Left lung (tissue), 4 donors: ENCODE measurements at regions not wholly inside any gene's neighbourhood (a gene's known extent, or its start where the extent isn't known, plus 50 kb on each side); places are given as distances from the start of the nearest gene placed in this dataset.
"Not testable (repeated sequence)": the region's sequence is repeated elsewhere in the genome, so short reads cannot be mapped to it uniquely, and the experiment has no call there.

ENCODE experiments used
- ATAC-seq: fragments of 200-7000 bp; cut with Tn5 transposase; one replicate; pipeline ENCODE4 v1.9.1; 2020; ENCODE audit warnings: moderate library complexity
- DNase-seq, 4 donors: peaks; one replicate each; pipeline ENCODE4 v3.0.0-alpha.2; 2013 to 2020
- H3K27ac ChIP-seq, 2 donors: fragments of 200-600 bp; sonication (generic) in 1 of 2; one replicate each; pipeline versions ENCODE4 v1.5.0 to v1.8.0; 2020 to 2021
- H3K27me3 ChIP-seq, 2 donors: fragments of 200-600 bp; sonication (generic) in 1 of 2; one replicate each; pipeline versions ENCODE4 v1.5.0 to v1.8.0; 2020 to 2021
- H3K36me3 ChIP-seq, 2 donors: fragments of 200-600 bp; sonication (generic) in 1 of 2; one replicate each; pipeline versions ENCODE4 v1.5.0 to v1.8.0; 2020 to 2021
- H3K4me1 ChIP-seq, 2 donors: fragments of 200-600 bp; one replicate each; pipeline ENCODE4 v1.8.0; 2021
- H3K4me3 ChIP-seq, 2 donors: fragments of 200-600 bp; sonication (generic) in 1 of 2; one replicate each; pipeline versions ENCODE4 v1.5.0 to v1.8.0; 2020 to 2021; ENCODE audit warnings: mild to moderate bottlenecking in 1 of 2
- H3K9me3 ChIP-seq, 2 donors: fragments of 200-600 bp; sonication (generic) in 1 of 2; one replicate each; pipeline versions ENCODE4 v1.5.0 to v1.8.0; 2020 to 2021
- CTCF ChIP-seq, 2 donors: fragments of 200-600 bp; sonication (generic) in 1 of 2; IDR thresholded peaks; one replicate each; pipeline versions ENCODE4 v1.5.0 to v1.8.0; 2021; ENCODE audit warnings: antibody characterized with exemption in 2 of 2
- intact Hi-C, 2 donors: fragments of 100-400 bp; cut with DNase I; formaldehyde crosslinking; loops; one replicate each; pipeline versions ENCODE4 v1.11.2 to v1.14.2; 2022
- donor health status: DM: no; HTN: yes; CAD: no.
- donor health status: DM: no; HTN: no; CAD: no.

DNA sequence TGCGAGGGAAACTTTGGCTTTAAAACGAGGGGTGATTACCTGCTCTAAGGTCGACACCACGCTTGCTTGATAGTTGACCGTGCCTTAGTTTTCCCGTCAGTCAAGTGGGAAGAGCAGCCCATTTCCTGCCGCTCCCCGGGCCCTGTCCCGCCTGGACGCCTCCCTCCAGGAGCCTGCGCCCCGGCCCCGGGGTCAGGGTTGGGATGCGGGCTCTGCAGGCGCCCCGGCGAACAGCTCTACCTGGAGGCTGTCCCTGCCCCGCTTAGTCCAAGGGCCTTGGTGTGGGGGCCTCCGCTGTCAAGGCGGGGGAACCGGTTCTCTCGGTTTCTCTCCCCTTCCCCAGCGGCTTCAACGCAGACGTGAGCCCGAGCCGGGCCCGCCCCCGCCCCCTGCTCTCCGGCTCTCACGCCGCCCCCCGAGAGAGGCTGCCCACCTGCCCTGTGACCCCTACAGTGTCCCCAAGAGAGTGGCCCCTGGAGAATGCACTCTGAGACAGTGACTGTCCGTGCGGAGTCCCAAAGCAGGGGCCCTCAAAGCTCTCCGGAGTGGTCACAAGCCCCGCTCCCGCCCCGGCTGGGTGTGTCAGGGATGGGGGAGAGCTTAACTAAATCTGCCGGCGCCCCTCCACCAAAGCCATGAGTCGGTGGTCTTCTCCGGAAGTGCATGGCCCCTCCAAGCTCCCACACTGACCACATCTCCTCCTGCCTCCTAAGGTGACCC, 117.4 kb upstream of the SMURF2 start:
- ATAC-seq (peak; percentile 2), DNase-seq (peak in 2 of 4 donors; percentile 64 to 80)
- Histone ChIP-seq H3K36me3 (peaks cover 0 to 28% of the 10 kb centered on the region in 2 donors), H3K4me3 (peak overlapping the region; percentile 60 to 66), H3K27ac (peak overlapping the region; percentile 75 to 88), H3K27me3 (peaks cover 0 to 33% of the 10 kb centered on the region in 2 donors), H3K9me3 (no peaks in the 10 kb centered on the region), H3K4me1 (peaks cover 39 to 79% of the 10 kb centered on the region in 2 donors)
- intact Hi-C loops: no loop called here
- TF ChIP-seq CTCF (IDR thresholded peaks at IDR 0.05): no peak

DNA sequence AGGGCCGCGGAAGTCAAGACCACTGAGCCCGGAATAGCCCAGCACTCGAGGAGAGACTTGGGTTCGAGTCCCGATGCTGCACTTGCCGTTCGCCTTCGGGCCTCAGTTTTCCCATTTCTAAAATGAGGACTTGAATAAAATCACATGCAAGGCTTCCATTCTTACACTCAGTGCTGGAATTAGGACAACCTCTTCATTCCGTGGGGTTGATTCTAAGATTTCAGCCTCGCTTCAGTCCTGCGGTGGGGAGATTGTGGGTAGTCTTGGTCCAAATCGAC, 116.9 kb upstream of the SMURF2 start:
- DNase-seq, H3K27ac ChIP-seq, H3K9me3 ChIP-seq, ATAC-seq, intact Hi-C loops: not testable (repeated sequence)
- Histone ChIP-seq H3K4me3 (peak overlapping the region in 1 of 2 donors; percentile 66), H3K36me3 (peaks cover 0 to 26% of the 10 kb centered on the region in 2 donors), H3K4me1 (peaks cover 39 to 84% of the 10 kb centered on the region in 2 donors), H3K27me3 (peaks cover 0 to 33% of the 10 kb centered on the region in 2 donors)

DNA sequence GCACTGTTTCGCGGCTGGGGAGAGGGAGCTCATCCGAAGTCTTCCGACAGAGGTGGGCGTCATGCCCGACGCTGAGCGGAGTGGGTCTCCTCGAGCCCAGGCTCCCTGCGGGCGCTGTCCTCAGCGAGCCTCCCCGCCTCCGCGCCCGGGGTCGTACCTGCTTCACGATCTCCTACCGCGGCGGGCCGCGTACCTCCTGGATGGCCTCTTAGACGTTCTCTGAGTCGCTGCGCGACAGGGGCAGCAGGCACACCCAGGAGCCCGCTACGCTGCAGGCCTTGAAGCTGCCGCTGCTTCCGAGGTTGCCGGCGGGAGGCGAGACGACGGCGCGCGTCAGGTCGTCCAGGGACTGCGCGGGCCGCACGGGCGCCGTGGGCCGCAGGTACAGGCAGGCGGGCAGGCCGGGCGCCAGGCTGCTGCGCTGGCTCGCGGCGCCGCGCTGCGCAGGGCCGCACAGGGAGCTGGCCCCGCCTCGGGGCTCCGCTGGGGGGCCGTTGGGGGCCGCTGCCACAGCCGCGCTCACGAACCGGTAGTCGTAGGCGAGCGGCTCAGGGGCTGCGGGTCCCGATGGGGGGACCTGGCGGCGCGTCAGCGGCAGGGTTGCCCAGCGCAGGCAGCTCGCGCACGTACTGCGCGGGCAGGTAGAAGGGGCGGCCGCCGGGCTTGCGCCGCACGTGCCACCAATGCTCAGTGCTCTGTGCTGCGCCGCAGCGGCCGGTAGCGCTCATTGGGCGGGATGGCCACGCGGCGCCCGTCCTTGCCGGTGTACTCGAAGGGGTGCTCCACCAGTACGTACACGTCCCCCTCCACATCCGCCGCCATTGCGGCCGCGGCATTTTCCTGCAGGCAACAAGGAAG, 116.4 kb upstream of the SMURF2 start:
- Histone ChIP-seq H3K36me3 (peaks cover 0 to 24% of the 10 kb centered on the region in 2 donors), H3K4me1 (peaks cover 39 to 89% of the 10 kb centered on the region in 2 donors), H3K27ac (peak overlapping the region; percentile 59 to 79), H3K4me3 (peak overlapping the region in 1 of 2 donors; percentile 66), H3K27me3 (peaks cover 0 to 33% of the 10 kb centered on the region in 2 donors), H3K9me3 (no peaks in the 10 kb centered on the region)
- TF ChIP-seq CTCF (IDR thresholded peaks at IDR 0.05): no peak
- ATAC-seq (no peak), DNase-seq (peak in 2 of 4 donors; percentile 40 to 88)
- intact Hi-C loops: no loop called here

GRCh38 chr17:64777415-64778239, 115.5 kb upstream of the SMURF2 start:
- Histone ChIP-seq H3K4me3 (peak overlapping the region in 1 of 2 donors; percentile 66), H3K4me1 (peaks cover 39 to 89% of the 10 kb centered on the region in 2 donors), H3K27ac (peak overlapping the region; percentile 59 to 79), H3K27me3 (peaks cover 0 to 33% of the 10 kb centered on the region in 2 donors), H3K9me3 (no peaks in the 10 kb centered on the region), H3K36me3 (peaks cover 0 to 17% of the 10 kb centered on the region in 2 donors)
- ATAC-seq (no peak), DNase-seq (peak in 3 of 4 donors; percentile 32 to 81 (median 63))
- no peak for TF ChIP-seq CTCF (IDR thresholded peaks at IDR 0.05)
- intact Hi-C loops: no loop called here

DNA sequence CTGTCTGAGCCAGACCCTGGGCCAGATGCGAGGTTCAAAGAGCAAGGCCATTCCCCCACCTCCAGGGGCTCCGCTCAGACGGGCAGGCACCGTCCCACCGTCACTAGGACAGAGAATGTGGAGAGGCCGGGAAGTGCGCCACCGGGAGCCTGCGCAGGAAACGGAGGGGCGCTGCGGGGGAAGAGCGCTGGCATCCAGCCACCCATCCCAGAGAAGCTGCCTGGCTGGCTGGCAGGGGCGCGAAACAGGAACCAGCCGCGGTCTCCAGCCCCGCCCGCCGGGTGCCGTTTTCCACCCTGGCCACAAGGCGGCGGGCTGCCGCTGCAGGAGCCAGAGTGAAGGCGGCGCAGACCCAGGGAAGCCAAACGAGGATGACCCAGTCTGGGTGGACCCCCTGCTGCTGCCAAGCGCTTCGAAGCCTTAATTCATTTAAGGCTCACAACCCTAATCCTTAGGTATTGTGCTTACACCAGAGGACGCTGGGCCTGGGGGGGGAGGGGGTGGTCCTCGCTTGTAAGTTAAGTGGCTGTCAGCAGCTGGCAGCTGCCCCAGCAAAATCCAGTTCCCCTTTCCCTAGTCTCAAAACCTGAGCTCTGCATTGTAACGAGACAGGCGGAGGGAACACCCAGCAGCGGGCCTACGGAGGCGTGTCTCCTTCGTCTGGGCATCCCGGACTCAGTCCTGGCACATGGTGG, 114.8 kb upstream of the SMURF2 start:
- TF ChIP-seq CTCF (IDR thresholded peaks at IDR 0.05): peak; percentile 89 to 98
- peak; percentile 50 for ATAC-seq

More for the DNA sequence above, 114.8 kb upstream of the SMURF2 start:
- DNase-seq: peak; percentile 68 to 97 (median 88)
- H3K9me3 ChIP-seq, intact Hi-C loops: not testable (repeated sequence)
- Histone ChIP-seq H3K4me3 (peak overlapping the region in 1 of 2 donors; percentile 66), H3K27ac (peak overlapping the region; percentile 59 to 79), H3K4me1 (peaks cover 39 to 90% of the 10 kb centered on the region in 2 donors), H3K27me3 (peaks cover 0 to 33% of the 10 kb centered on the region in 2 donors), H3K36me3 (peaks cover 0 to 17% of the 10 kb centered on the region in 2 donors)
